D721Med (cell line): ENCODE measurements at regions not wholly inside any gene's neighbourhood (a gene's known extent, or its start where the extent isn't known, plus 50 kb on each side); places are given as distances from the start of the nearest gene placed in this dataset.
"Not testable (repeated sequence)": the region's sequence is repeated elsewhere in the genome, so short reads cannot be mapped to it uniquely, and the experiment has no call there.

Experiments
- DNase-seq: peaks from one replicate; pipeline ENCODE4 v3.0.0; 2011; ENCODE audit warnings: low spot score; ENCODE audit not compliant: insufficient read length
- FAIRE-seq: peaks from 2 replicates; lab custom pipeline; 2011; peaks lifted over from hg19 to GRCh38; lab: Jason Lieb, UNC

GRCh38 chr9:64499541-64499940, 785.5 kb downstream of the FOXD4L5 start:
- not testable (repeated sequence) for FAIRE-seq, DNase-seq

GRCh38 chr9:64498409-64498808, 786.6 kb downstream of the FOXD4L5 start:
- not testable (repeated sequence) for DNase-seq, FAIRE-seq

- not testable (repeated sequence) for FAIRE-seq, DNase-seq
Measured at GRCh38 chr9:64488544-64488943, 796.5 kb downstream of the FOXD4L5 start.

- not testable (repeated sequence) for FAIRE-seq, DNase-seq
Measured at GRCh38 chr9:64486067-64486466, 798.9 kb downstream of the FOXD4L5 start.

- not testable (repeated sequence) for DNase-seq, FAIRE-seq
Measured at GRCh38 chr9:64479095-64479494, 805.9 kb downstream of the FOXD4L5 start.

- not testable (repeated sequence) for DNase-seq, FAIRE-seq
Measured at GRCh38 chr9:64468943-64469342, 816.1 kb downstream of the FOXD4L5 start.

GRCh38 chr9:64466052-64466599, 818.9 kb downstream of the FOXD4L5 start:
- not testable (repeated sequence) for FAIRE-seq

GRCh38 chr9:64461885-64462284, 823.1 kb downstream of the FOXD4L5 start:
- DNase-seq, FAIRE-seq: not testable (repeated sequence)

More at GRCh38 chr9:64466052-64466599, 818.9 kb downstream of the FOXD4L5 start:
- DNase-seq: not testable (repeated sequence)

- not testable (repeated sequence) for FAIRE-seq
Measured at GRCh38 chr9:64458642-64459041, 826.4 kb downstream of the FOXD4L5 start.

GRCh38 chr9:64455107-64455648, 829.8 kb downstream of the FOXD4L5 start:
- DNase-seq, FAIRE-seq: not testable (repeated sequence)

More at GRCh38 chr9:64458642-64459041, 826.4 kb downstream of the FOXD4L5 start:
- DNase-seq: not testable (repeated sequence)

- FAIRE-seq: not testable (repeated sequence)
- peak; percentile 5 for DNase-seq
Measured at GRCh38 chr9:64452134-64452533, 832.9 kb downstream of the FOXD4L5 start.

GRCh38 chr9:64450654-64451053, 834.4 kb downstream of the FOXD4L5 start:
- not testable (repeated sequence) for DNase-seq, FAIRE-seq

- DNase-seq, FAIRE-seq: not testable (repeated sequence)
Measured at GRCh38 chr9:64449025-64449424, 836.0 kb downstream of the FOXD4L5 start.

- DNase-seq, FAIRE-seq: not testable (repeated sequence)
Measured at GRCh38 chr9:64444909-64445525, 840.0 kb downstream of the FOXD4L5 start.

GRCh38 chr9:64439747-64440146, 845.3 kb downstream of the FOXD4L5 start:
- FAIRE-seq, DNase-seq: not testable (repeated sequence)
